Neural progenitor cell (in vitro differentiated cells): ENCODE measurements at regions not wholly inside any gene's neighbourhood (a gene's known extent, or its start where the extent isn't known, plus 50 kb on each side); places are given as distances from the start of the nearest gene placed in this dataset.
A peak's percentile ranks its signal among the peaks of the same experiment; 100 is the strongest.
"Not testable (repeated sequence)": the region's sequence is repeated elsewhere in the genome, so short reads cannot be mapped to it uniquely, and the experiment has no call there.

ENCODE experiments used
- DNase-seq: peaks from one replicate; pipeline ENCODE4 v3.0.0-alpha.2; 2016; ENCODE audit warnings: low spot score
- H2AFZ ChIP-seq: fragments of 200-600 bp; sonication (generic); replicated peaks from 2 replicates; pipeline ENCODE4 v1.6.1; 2016; ENCODE audit warnings: antibody characterized with exemption
- H3F3A ChIP-seq: fragments of 200-600 bp; sonication (generic); 2 replicates; pipeline ENCODE4 v1.6.1; 2016; ENCODE audit warnings: antibody characterized with exemption, low read depth
- H3K27ac ChIP-seq: fragments of 200-600 bp; sonication (generic); 2 replicates; pipeline ENCODE4 v1.5.1; 2016; ENCODE audit warnings: mild to moderate bottlenecking
- H3K27me3 ChIP-seq: fragments of 200-600 bp; sonication (generic); 2 replicates; pipeline ENCODE4 v1.6.1; 2016; ENCODE audit warnings: mild to moderate bottlenecking, moderate library complexity
- H3K36me3 ChIP-seq: fragments of 200-600 bp; sonication (generic); 2 replicates; pipeline ENCODE4 v1.5.1; 2016
- H3K4me1 ChIP-seq: fragments of 200-600 bp; sonication (generic); 2 replicates; pipeline ENCODE4 v1.6.1; 2016; ENCODE audit warnings: mixed run types
- H3K4me2 ChIP-seq: fragments of 200-600 bp; sonication (generic); 2 replicates; pipeline ENCODE4 v1.6.1; 2016
- H3K4me3 ChIP-seq: fragments of 200-600 bp; sonication (generic); 2 replicates; pipeline ENCODE4 v1.5.1; 2016
- H3K79me2 ChIP-seq: fragments of 200-600 bp; sonication (generic); 2 replicates; pipeline ENCODE4 v1.6.1; 2016; ENCODE audit warnings: low read depth
- H3K9ac ChIP-seq: fragments of 200-600 bp; sonication (generic); 2 replicates; pipeline ENCODE4 v1.6.1; 2016
- H3K9me3 ChIP-seq: fragments of 200-600 bp; sonication (generic); 2 replicates; pipeline ENCODE4 v1.5.1; 2016; ENCODE audit warnings: low read depth
- H4K20me1 ChIP-seq: fragments of 200-600 bp; sonication (generic); 2 replicates; pipeline ENCODE4 v1.6.1; 2016; ENCODE audit warnings: low read depth
- H3K27ac Mint-ChIP-seq: 3 replicates; pipeline ENCODE4 v1.8.0; 2021; ENCODE audit warnings: mixed read lengths
- H3K27me3 Mint-ChIP-seq: 2 replicates; pipeline ENCODE4 v1.8.0; 2022; ENCODE audit warnings: low read depth, mild to moderate bottlenecking, inconsistent platforms, moderate library complexity, mixed read lengths; ENCODE audit not compliant: insufficient read depth
- H3K36me3 Mint-ChIP-seq: 3 replicates; pipeline ENCODE4 v1.8.0; 2021; ENCODE audit warnings: mixed read lengths
- H3K4me1 Mint-ChIP-seq: 3 replicates; pipeline ENCODE4 v1.8.0; 2021; ENCODE audit warnings: mixed read lengths
- H3K4me3 Mint-ChIP-seq: 3 replicates; pipeline ENCODE4 v1.8.0; 2021; ENCODE audit warnings: mild to moderate bottlenecking, moderate library complexity, mixed read lengths
- H3K9me3 Mint-ChIP-seq: 3 replicates; pipeline ENCODE4 v1.8.0; 2020; ENCODE audit warnings: mixed read lengths
- CTCF ChIP-seq: fragments of 200-600 bp; sonication (generic); IDR thresholded peaks from 2 replicates; pipeline ENCODE4 v1.5.1; 2017; ENCODE audit warnings: antibody characterized with exemption, mild to moderate bottlenecking
- EZH2 ChIP-seq: fragments of 200-600 bp; sonication (generic); IDR thresholded peaks from 2 replicates; pipeline ENCODE4 v1.6.1; 2017; ENCODE audit warnings: antibody characterized with exemption, mild to moderate bottlenecking, moderate library complexity
- EZH2phosphoT487 ChIP-seq: fragments of 200-600 bp; sonication (generic); IDR thresholded peaks from 2 replicates; pipeline ENCODE4 v1.6.1; 2017; ENCODE audit warnings: antibody characterized with exemption

GRCh38 chr12:67070604-67071003 lies 198.6 kb upstream of the CAND1 start:
- Histone ChIP-seq H3K79me2 (peaks cover 30% of the 10 kb centered on the region), H3K9ac (no peak overlapping the region), H3K4me3 (no peak overlapping the region), H3K27ac (no peak overlapping the region), H3K36me3 (no peaks in the 10 kb centered on the region), H3F3A (peaks cover 22% of the 10 kb centered on the region), H3K4me1 (peaks cover 13% of the 10 kb centered on the region), H3K4me2 (no peak overlapping the region), H3K27me3 (peaks cover 5% of the 10 kb centered on the region), H2AFZ (no peak overlapping the region), H3K9me3 (no peaks in the 10 kb centered on the region), H4K20me1 (peaks cover 24% of the 10 kb centered on the region)
- Mint-ChIP-seq H3K9me3 (no peaks in the 10 kb centered on the region), H3K36me3 (no peaks in the 10 kb centered on the region), H3K4me1 (peaks cover 37% of the 10 kb centered on the region), H3K4me3 (peak overlapping the region; percentile 90), H3K27ac (no peak overlapping the region), H3K27me3 (peaks cover 11% of the 10 kb centered on the region)
- TF ChIP-seq CTCF (no peak), EZH2phosphoT487 (no peak), EZH2 (no peak)
- DNase-seq: no peak

GRCh38 chr12:67072281-67072680 lies 196.9 kb upstream of the CAND1 start:
- H3K4me1 Mint-ChIP-seq: peaks cover 23% of the 10 kb centered on the region
- H3K4me3 Mint-ChIP-seq: not testable (repeated sequence)

GRCh38 chr12:67073336-67073735 lies 195.8 kb upstream of the CAND1 start:
- no peaks in the 10 kb centered on the region for H3K27me3 ChIP-seq
- no peak for DNase-seq
- Mint-ChIP-seq H3K4me1 (peaks cover 13% of the 10 kb centered on the region), H3K4me3 (no peak overlapping the region), H3K36me3 (no peaks in the 10 kb centered on the region), H3K27ac (no peak overlapping the region), H3K27me3 (peaks cover 10% of the 10 kb centered on the region), H3K9me3 (no peaks in the 10 kb centered on the region)
- H3K4me1 ChIP-seq: peaks cover 5% of the 10 kb centered on the region
- H3K4me2 ChIP-seq: no peak overlapping the region
- TF ChIP-seq CTCF: no peak
- peaks cover 16% of the 10 kb centered on the region for H3F3A ChIP-seq
- H4K20me1 ChIP-seq: no peaks in the 10 kb centered on the region
- no peak overlapping the region for H2AFZ ChIP-seq
- no peaks in the 10 kb centered on the region for H3K9me3 ChIP-seq
- peaks cover 3% of the 10 kb centered on the region for H3K79me2 ChIP-seq
- H3K9ac ChIP-seq: no peak overlapping the region
- no peak overlapping the region for H3K4me3 ChIP-seq
- H3K36me3 ChIP-seq: no peaks in the 10 kb centered on the region
- H3K27ac ChIP-seq: no peak overlapping the region

More at GRCh38 chr12:67072281-67072680, 196.9 kb upstream of the CAND1 start:
- H3K79me2 ChIP-seq: peaks cover 13% of the 10 kb centered on the region
- H3K36me3 ChIP-seq, H3K4me2 ChIP-seq, H3K27ac Mint-ChIP-seq, H3K9me3 ChIP-seq, H3K9ac ChIP-seq, H3K36me3 Mint-ChIP-seq, H3K4me3 ChIP-seq, DNase-seq, H3K9me3 Mint-ChIP-seq, H3K27me3 ChIP-seq, H3K4me1 ChIP-seq, H2AFZ ChIP-seq, H3K27ac ChIP-seq, H4K20me1 ChIP-seq: not testable (repeated sequence)
- H3K27me3 Mint-ChIP-seq: peaks cover 11% of the 10 kb centered on the region
- H3F3A ChIP-seq: peaks cover 22% of the 10 kb centered on the region

- peaks cover 5% of the 10 kb centered on the region for H3K4me1 ChIP-seq
- peaks cover 8% of the 10 kb centered on the region for H3K27me3 Mint-ChIP-seq
- no peak overlapping the region for H3K27ac Mint-ChIP-seq
- no peak overlapping the region for H3K4me2 ChIP-seq
- DNase-seq: no peak
- H3K27ac ChIP-seq: no peak overlapping the region
- H3K9ac ChIP-seq: no peak overlapping the region
- no peaks in the 10 kb centered on the region for H3K79me2 ChIP-seq
- no peak overlapping the region for H3K4me3 ChIP-seq
- no peaks in the 10 kb centered on the region for H3K27me3 ChIP-seq
- TF ChIP-seq EZH2phosphoT487 (no peak), EZH2 (no peak), CTCF (no peak)
- H3K36me3 Mint-ChIP-seq: no peaks in the 10 kb centered on the region
- H3K9me3 Mint-ChIP-seq: no peaks in the 10 kb centered on the region
- H3K4me1 Mint-ChIP-seq: peaks cover 13% of the 10 kb centered on the region
- H4K20me1 ChIP-seq: no peaks in the 10 kb centered on the region
- H3K4me3 Mint-ChIP-seq: no peak overlapping the region
- no peaks in the 10 kb centered on the region for H3K9me3 ChIP-seq
- H3F3A ChIP-seq: peaks cover 9% of the 10 kb centered on the region
- no peaks in the 10 kb centered on the region for H3K36me3 ChIP-seq
- H2AFZ ChIP-seq: no peak overlapping the region
Observed at GRCh38 chr12:67074072-67074471, 195.1 kb upstream of the CAND1 start.
